ENCODE measurements at regions not wholly inside any gene's neighbourhood (a gene's known extent, or its start where the extent isn't known, plus 50 kb on each side); places are given as distances from the start of the nearest gene placed in this dataset.
A peak's percentile ranks its signal among the peaks of the same experiment; 100 is the strongest.

GRCh38 chr18:25873833-25874232 lies 216.6 kb downstream of the SS18 start:
- DNase-seq (ENCODE audit: low read depth in 2 of 2), result no peak

- no peak for DNase-seq (ENCODE audit: low read depth in 2 of 2)
Observed at GRCh38 chr18:25866331-25866730, 224.1 kb downstream of the SS18 start.

- DNase-seq (ENCODE audit: low read depth in 2 of 2), result no peak
Observed at GRCh38 chr18:25862881-25863600, 227.4 kb downstream of the SS18 start.

GRCh38 chr18:25853691-25854433 lies 236.6 kb downstream of the SS18 start:
- no peak for DNase-seq (ENCODE audit: low read depth in 2 of 2)

GRCh38 chr18:25843791-25844190 lies 246.6 kb downstream of the SS18 start:
- DNase-seq (ENCODE audit: low read depth in 2 of 2), result no peak

GRCh38 chr18:25842665-25843064 lies 247.7 kb downstream of the SS18 start:
- no peak for DNase-seq (ENCODE audit: low read depth in 2 of 2)

- DNase-seq (ENCODE audit: low read depth in 2 of 2), result no peak
Observed at GRCh38 chr18:25834061-25834460, 256.4 kb downstream of the SS18 start.

- peak; percentile 37 to 73 for DNase-seq (ENCODE audit: low read depth in 2 of 2)
Observed at GRCh38 chr18:25832001-25832604, 258.3 kb downstream of the SS18 start.

- no peak for DNase-seq (ENCODE audit: low read depth in 2 of 2)
Observed at GRCh38 chr18:25831301-25831701, 259.1 kb downstream of the SS18 start.

GRCh38 chr18:25830787-25831186 lies 259.6 kb downstream of the SS18 start:
- DNase-seq (ENCODE audit: low read depth in 2 of 2), result peak in 1 of 2 donors; percentile 74

- peak in 1 of 2 donors; percentile 52 for DNase-seq (ENCODE audit: low read depth in 2 of 2)
Observed at GRCh38 chr18:25827961-25828561, 262.4 kb downstream of the SS18 start.

- peak in 1 of 2 donors; percentile 8 for DNase-seq (ENCODE audit: low read depth in 2 of 2)
Observed at GRCh38 chr18:25827228-25827627, 263.2 kb downstream of the SS18 start.

- no peak for DNase-seq (ENCODE audit: low read depth in 2 of 2)
Observed at GRCh38 chr18:25826823-25827222, 263.6 kb downstream of the SS18 start.

GRCh38 chr18:25825979-25826776 lies 264.2 kb downstream of the SS18 start:
- no peak for DNase-seq (ENCODE audit: low read depth in 2 of 2)

GRCh38 chr18:25825056-25825455 lies 265.4 kb downstream of the SS18 start:
- DNase-seq (ENCODE audit: low read depth in 2 of 2), result no peak

GRCh38 chr18:25819746-25820363 lies 270.6 kb downstream of the SS18 start:
- DNase-seq (ENCODE audit: low read depth in 2 of 2), result no peak

- DNase-seq (ENCODE audit: low read depth in 2 of 2), result no peak
Observed at GRCh38 chr18:25818505-25818904, 271.9 kb downstream of the SS18 start.

- no peak for DNase-seq (ENCODE audit: low read depth in 2 of 2)
Observed at GRCh38 chr18:25817546-25818237, 272.7 kb downstream of the SS18 start.

- DNase-seq (ENCODE audit: low read depth in 2 of 2), result no peak
Observed at GRCh38 chr18:25815659-25816058, 274.8 kb downstream of the SS18 start.

GRCh38 chr18:25814841-25815458 lies 275.5 kb downstream of the SS18 start:
- DNase-seq (ENCODE audit: low read depth in 2 of 2), result no peak
